HL-60 (cell line): ENCODE measurements at regions not wholly inside any gene's neighbourhood (a gene's known extent, or its start where the extent isn't known, plus 50 kb on each side); places are given as distances from the start of the nearest gene placed in this dataset.

ENCODE experiments used
- DNase-seq, 2 experiments: peaks; one replicate each; pipeline ENCODE4 v3.0.0-alpha.2; 2010 to 2020; ENCODE audit warnings: low read depth in 1 of 2, low spot score in 1 of 2
- H3K27ac ChIP-seq: fragments of 250-450 bp; sonication (Bioruptor Pico); replicated peaks from 2 replicates; pipeline ENCODE4 v1.5.1; 2020; ENCODE audit warnings: mild to moderate bottlenecking, moderate library complexity
- H3K27me3 ChIP-seq: fragments of 250-450 bp; sonication (Bioruptor Pico); 2 replicates; pipeline ENCODE4 v1.5.1; 2021; ENCODE audit warnings: mild to moderate bottlenecking, moderate library complexity; ENCODE audit not compliant: insufficient read depth, poor library complexity, severe bottlenecking
- H3K4me3 ChIP-seq: replicated peaks from 2 replicates; pipeline ENCODE4 v1.5.1; 2011; ENCODE audit warnings: mild to moderate bottlenecking, control low read depth, low read length; ENCODE audit not compliant: insufficient read depth
- GABPA ChIP-seq: IDR thresholded peaks from 2 replicates; pipeline ENCODE4 v1.6.1; 2012; ENCODE audit warnings: low read depth
- POLR2AphosphoS5 ChIP-seq: IDR thresholded peaks from 2 replicates; pipeline ENCODE4 v1.6.1; 2012; ENCODE audit warnings: low read depth
- SPI1 ChIP-seq: IDR thresholded peaks from 2 replicates; pipeline ENCODE4 v1.6.1; 2012; ENCODE audit warnings: low read depth, mild to moderate bottlenecking, borderline replicate concordance
- TF ChIP-seq, protein P1 (sequence below): IDR thresholded peaks from one replicate; pipeline ENCODE4 v1.5.1; 2011; ENCODE audit warnings: low read length, control low read depth, inconsistent platforms; ENCODE audit not compliant: insufficient read depth
- TF ChIP-seq, protein P2 (sequence below): IDR thresholded peaks from 2 replicates; pipeline ENCODE4 v1.6.1; 2012; ENCODE audit warnings: low read depth; ENCODE audit not compliant: insufficient replicate concordance

DNA sequence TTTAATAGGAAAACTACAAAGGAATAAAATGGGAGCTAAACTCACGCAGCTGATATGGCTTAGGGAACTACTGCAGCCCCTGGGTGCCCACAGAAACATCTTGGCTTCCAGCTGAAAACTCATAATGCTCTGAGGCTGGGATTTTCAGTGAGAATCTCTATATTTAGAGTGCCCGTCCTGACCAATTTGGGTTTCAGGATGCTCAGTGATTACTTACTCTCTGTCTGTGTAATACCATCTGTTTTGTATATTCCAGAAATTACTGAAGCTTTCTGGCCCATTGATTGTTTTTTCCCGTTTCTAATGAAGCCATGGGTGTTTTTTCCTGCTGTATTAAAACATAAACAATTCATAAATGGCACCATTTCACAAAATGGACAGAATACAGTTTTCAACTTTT is 50.6 kb upstream of the ZNF385D start:
- Histone ChIP-seq H3K27me3 (no peaks in the 10 kb centered on the region), H3K27ac (no peak overlapping the region), H3K4me3 (no peak overlapping the region)
- DNase-seq, result no peak
- TF ChIP-seq, protein P1, sequence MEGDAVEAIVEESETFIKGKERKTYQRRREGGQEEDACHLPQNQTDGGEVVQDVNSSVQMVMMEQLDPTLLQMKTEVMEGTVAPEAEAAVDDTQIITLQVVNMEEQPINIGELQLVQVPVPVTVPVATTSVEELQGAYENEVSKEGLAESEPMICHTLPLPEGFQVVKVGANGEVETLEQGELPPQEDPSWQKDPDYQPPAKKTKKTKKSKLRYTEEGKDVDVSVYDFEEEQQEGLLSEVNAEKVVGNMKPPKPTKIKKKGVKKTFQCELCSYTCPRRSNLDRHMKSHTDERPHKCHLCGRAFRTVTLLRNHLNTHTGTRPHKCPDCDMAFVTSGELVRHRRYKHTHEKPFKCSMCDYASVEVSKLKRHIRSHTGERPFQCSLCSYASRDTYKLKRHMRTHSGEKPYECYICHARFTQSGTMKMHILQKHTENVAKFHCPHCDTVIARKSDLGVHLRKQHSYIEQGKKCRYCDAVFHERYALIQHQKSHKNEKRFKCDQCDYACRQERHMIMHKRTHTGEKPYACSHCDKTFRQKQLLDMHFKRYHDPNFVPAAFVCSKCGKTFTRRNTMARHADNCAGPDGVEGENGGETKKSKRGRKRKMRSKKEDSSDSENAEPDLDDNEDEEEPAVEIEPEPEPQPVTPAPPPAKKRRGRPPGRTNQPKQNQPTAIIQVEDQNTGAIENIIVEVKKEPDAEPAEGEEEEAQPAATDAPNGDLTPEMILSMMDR, result no peak
- TF ChIP-seq POLR2AphosphoS5 (no peak), SPI1 (no peak), GABPA (no peak)
- TF ChIP-seq, protein P2, sequence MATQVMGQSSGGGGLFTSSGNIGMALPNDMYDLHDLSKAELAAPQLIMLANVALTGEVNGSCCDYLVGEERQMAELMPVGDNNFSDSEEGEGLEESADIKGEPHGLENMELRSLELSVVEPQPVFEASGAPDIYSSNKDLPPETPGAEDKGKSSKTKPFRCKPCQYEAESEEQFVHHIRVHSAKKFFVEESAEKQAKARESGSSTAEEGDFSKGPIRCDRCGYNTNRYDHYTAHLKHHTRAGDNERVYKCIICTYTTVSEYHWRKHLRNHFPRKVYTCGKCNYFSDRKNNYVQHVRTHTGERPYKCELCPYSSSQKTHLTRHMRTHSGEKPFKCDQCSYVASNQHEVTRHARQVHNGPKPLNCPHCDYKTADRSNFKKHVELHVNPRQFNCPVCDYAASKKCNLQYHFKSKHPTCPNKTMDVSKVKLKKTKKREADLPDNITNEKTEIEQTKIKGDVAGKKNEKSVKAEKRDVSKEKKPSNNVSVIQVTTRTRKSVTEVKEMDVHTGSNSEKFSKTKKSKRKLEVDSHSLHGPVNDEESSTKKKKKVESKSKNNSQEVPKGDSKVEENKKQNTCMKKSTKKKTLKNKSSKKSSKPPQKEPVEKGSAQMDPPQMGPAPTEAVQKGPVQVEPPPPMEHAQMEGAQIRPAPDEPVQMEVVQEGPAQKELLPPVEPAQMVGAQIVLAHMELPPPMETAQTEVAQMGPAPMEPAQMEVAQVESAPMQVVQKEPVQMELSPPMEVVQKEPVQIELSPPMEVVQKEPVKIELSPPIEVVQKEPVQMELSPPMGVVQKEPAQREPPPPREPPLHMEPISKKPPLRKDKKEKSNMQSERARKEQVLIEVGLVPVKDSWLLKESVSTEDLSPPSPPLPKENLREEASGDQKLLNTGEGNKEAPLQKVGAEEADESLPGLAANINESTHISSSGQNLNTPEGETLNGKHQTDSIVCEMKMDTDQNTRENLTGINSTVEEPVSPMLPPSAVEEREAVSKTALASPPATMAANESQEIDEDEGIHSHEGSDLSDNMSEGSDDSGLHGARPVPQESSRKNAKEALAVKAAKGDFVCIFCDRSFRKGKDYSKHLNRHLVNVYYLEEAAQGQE, result no peak

DNA sequence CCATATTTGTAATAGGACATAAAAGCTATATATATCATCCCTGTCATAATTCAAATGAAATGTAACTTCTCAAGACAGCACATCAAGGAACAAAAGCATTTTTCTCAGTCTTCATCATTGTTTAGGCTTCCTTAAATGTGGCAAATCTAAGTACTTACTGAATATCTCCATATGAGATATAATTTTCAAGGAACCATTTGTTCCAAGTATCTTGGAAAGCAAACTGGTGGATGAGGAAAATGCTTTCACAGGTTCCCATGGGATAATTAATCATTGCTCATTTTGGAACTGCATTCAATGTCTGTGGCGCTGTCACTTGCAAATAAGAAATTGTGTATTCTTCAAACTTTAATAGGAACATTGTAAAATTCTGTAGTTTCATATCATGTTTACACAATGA is 52.6 kb upstream of the ZNF385D start:
- Histone ChIP-seq H3K27ac (no peak overlapping the region), H3K4me3 (no peak overlapping the region), H3K27me3 (no peaks in the 10 kb centered on the region)
- no peak for DNase-seq
- TF ChIP-seq, protein P1, result no peak
- TF ChIP-seq, protein P2, result no peak
- TF ChIP-seq POLR2AphosphoS5, result no peak
- no peak for TF ChIP-seq GABPA
- TF ChIP-seq SPI1, result no peak

DNA sequence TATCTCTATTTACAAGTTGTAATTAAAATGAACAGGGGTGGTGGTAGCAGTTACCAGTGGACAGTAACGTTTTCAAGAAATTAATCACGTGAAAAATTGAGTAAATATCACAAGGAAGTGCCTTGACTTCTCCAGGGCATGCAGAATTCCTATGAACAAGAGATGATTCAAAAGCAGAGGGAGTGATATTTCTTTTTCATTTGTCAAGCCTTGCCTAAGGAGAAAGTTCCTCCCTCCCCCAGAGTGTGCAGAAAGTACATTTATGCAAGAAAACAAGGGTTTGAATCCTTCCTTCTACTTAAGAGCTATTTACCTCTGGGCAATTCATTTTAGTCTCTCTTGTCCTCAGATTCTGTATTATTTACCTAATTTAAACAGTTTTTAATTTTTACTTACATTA is 53.3 kb upstream of the ZNF385D start:
- Histone ChIP-seq H3K27ac (no peak overlapping the region), H3K27me3 (no peaks in the 10 kb centered on the region), H3K4me3 (no peak overlapping the region)
- TF ChIP-seq SPI1 (no peak), GABPA (no peak), POLR2AphosphoS5 (no peak)
- TF ChIP-seq, protein P2, result no peak
- DNase-seq, result no peak

DNA sequence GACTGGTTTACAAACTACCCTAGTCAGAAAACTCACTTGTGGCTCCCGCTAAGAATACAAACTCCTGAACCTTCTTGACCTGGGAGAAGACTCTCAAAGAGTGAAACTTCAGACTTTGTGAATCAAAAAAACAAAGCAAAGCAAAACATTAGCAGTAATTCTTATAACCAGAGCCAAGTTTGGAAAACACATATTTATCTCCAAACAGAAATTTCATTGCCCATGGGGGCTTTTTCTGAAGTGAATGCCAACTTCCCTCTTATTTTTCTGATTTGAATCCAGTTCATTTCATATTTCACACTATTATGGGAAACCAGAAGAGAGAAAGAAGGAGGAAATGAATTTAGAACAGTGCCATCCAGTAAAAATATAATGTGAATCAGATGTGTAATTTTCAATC is 55.7 kb upstream of the ZNF385D start:
- Histone ChIP-seq H3K27me3 (no peaks in the 10 kb centered on the region), H3K27ac (no peak overlapping the region), H3K4me3 (no peak overlapping the region)
- no peak for DNase-seq
- TF ChIP-seq, protein P1, result no peak
- TF ChIP-seq SPI1 (no peak), GABPA (no peak), POLR2AphosphoS5 (no peak)
- TF ChIP-seq, protein P2, result no peak
